ENCODE measurements at regions not wholly inside any gene's neighbourhood (a gene's known extent, or its start where the extent isn't known, plus 50 kb on each side); places are given as distances from the start of the nearest gene placed in this dataset.

DNA sequence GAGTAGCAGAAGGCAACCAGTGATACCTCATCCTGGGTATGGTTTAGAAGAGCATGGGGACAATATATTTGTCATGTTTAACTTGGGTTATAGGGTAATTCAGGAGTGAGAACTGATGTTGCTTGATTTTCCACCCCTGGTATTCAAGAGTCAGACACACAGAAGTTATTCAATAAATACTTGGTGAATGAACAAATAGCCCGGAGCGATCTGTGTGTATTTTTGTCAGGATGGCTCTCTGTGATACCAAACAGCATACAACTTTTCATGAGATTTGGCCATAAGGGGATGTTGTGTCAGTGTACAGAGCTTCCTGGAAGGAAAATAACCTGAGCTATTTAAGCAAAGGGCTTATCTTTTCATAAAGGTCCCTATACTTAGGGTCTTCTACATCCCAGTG lies 270.2 kb upstream of the C1orf87 start:
- TF ChIP-seq, protein P1, sequence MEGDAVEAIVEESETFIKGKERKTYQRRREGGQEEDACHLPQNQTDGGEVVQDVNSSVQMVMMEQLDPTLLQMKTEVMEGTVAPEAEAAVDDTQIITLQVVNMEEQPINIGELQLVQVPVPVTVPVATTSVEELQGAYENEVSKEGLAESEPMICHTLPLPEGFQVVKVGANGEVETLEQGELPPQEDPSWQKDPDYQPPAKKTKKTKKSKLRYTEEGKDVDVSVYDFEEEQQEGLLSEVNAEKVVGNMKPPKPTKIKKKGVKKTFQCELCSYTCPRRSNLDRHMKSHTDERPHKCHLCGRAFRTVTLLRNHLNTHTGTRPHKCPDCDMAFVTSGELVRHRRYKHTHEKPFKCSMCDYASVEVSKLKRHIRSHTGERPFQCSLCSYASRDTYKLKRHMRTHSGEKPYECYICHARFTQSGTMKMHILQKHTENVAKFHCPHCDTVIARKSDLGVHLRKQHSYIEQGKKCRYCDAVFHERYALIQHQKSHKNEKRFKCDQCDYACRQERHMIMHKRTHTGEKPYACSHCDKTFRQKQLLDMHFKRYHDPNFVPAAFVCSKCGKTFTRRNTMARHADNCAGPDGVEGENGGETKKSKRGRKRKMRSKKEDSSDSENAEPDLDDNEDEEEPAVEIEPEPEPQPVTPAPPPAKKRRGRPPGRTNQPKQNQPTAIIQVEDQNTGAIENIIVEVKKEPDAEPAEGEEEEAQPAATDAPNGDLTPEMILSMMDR (IDR thresholded peaks at IDR 0.05) = no peak
- TF ChIP-seq, protein P2, sequence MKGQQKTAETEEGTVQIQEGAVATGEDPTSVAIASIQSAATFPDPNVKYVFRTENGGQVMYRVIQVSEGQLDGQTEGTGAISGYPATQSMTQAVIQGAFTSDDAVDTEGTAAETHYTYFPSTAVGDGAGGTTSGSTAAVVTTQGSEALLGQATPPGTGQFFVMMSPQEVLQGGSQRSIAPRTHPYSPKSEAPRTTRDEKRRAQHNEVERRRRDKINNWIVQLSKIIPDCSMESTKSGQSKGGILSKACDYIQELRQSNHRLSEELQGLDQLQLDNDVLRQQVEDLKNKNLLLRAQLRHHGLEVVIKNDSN (CRISPR knock-in tag; IDR thresholded peaks at IDR 0.05) = no peak
- TF ChIP-seq, protein P3, sequence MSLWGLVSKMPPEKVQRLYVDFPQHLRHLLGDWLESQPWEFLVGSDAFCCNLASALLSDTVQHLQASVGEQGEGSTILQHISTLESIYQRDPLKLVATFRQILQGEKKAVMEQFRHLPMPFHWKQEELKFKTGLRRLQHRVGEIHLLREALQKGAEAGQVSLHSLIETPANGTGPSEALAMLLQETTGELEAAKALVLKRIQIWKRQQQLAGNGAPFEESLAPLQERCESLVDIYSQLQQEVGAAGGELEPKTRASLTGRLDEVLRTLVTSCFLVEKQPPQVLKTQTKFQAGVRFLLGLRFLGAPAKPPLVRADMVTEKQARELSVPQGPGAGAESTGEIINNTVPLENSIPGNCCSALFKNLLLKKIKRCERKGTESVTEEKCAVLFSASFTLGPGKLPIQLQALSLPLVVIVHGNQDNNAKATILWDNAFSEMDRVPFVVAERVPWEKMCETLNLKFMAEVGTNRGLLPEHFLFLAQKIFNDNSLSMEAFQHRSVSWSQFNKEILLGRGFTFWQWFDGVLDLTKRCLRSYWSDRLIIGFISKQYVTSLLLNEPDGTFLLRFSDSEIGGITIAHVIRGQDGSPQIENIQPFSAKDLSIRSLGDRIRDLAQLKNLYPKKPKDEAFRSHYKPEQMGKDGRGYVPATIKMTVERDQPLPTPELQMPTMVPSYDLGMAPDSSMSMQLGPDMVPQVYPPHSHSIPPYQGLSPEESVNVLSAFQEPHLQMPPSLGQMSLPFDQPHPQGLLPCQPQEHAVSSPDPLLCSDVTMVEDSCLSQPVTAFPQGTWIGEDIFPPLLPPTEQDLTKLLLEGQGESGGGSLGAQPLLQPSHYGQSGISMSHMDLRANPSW (CRISPR knock-in tag; conservative IDR thresholded peaks at IDR 0.05; ENCODE audit: low read depth) = no peak
- TF ChIP-seq, protein P4, sequence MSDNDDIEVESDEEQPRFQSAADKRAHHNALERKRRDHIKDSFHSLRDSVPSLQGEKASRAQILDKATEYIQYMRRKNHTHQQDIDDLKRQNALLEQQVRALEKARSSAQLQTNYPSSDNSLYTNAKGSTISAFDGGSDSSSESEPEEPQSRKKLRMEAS (CRISPR knock-in tag; IDR thresholded peaks at IDR 0.05) = no peak
- no peak for TF ChIP-seq SMAD4 (CRISPR knock-in tag; IDR thresholded peaks at IDR 0.05)
- TF ChIP-seq ZNF138 (CRISPR knock-in tag; conservative IDR thresholded peaks at IDR 0.05) = no peak
- TF ChIP-seq, protein P5, sequence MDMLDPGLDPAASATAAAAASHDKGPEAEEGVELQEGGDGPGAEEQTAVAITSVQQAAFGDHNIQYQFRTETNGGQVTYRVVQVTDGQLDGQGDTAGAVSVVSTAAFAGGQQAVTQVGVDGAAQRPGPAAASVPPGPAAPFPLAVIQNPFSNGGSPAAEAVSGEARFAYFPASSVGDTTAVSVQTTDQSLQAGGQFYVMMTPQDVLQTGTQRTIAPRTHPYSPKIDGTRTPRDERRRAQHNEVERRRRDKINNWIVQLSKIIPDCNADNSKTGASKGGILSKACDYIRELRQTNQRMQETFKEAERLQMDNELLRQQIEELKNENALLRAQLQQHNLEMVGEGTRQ (CRISPR knock-in tag; IDR thresholded peaks at IDR 0.05) = no peak
- no peak for TF ChIP-seq IRF2 (CRISPR knock-in tag; IDR thresholded peaks at IDR 0.05; ENCODE audit: borderline replicate concordance, low read depth)
